HG03378 (cell line): ENCODE measurements at regions not wholly inside any gene's neighbourhood (a gene's known extent, or its start where the extent isn't known, plus 50 kb on each side); places are given as distances from the start of the nearest gene placed in this dataset.

Source experiments
- ATAC-seq: cut with Tn5 transposase; IDR thresholded peaks from one replicate; pipeline ENCODE4 v1.9.1; 2021; ENCODE audit warnings: mild to moderate bottlenecking, moderate library complexity; ENCODE audit not compliant: unreplicated experiment

DNA sequence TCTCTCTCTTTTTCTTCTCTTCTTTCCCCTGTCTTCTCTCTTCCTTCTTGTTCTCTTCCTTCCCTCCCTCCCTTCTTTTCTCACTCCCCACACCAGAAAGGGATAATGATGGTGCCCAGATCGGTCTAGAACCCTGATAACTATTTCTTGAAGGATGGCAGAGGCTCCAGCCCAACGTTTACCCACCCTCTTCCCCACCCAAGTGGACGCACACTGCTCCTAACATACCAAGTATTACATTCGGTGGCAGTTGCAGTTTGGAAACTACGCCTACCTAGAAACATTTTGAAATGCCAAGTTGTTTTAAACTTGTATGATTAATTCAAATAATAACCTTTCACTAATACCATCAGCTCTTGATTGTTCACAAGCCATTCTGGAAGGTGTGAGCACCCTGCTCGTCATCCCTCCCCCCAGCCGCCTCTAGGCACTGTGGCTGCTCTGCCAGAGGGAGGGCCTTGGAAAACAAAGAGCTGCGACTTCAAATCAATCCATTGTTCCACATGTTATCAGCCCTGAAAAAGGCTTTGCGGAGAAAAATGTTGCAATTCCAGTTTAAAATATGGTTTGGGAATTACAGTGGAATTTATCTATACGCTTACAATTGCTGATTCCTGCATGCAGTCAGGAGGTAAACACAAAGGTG is 1017.5 kb upstream of the TENM3 start:
- ATAC-seq: no peak

DNA sequence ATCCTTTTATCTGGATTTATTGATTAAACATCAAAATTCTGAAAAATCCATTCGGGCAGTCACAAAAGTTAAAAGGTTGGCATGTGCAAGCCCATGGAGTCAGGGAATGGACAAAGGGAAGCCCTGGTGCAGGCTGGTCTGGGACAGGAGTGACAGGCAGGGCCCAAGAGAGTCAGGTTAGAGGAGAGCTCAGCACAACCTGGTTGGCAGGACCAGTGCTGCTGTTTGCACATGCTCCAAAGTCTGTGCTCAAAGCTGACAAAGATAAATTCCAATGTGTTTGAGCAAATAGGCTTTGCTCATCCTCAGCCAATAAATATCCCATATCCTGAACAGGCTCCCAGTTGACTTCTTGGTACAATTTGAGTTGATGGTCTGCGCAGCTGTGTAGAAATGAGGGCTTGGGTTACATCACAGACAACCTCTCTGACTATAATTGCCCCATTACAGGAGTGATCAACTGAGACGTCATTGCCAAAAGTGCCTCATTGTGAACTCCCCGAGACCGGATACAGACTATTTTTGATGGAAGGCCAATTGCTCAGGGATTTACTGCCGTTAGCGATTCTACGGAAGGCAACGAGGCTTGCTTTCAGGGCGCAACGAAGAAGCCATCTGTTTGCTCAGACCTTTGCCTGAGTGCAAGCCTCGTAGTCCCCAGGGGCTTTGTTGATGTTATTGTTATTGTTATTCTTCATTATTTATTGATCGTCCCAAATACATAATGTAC is 1008.1 kb upstream of the TENM3 start:
- ATAC-seq: no peak

DNA sequence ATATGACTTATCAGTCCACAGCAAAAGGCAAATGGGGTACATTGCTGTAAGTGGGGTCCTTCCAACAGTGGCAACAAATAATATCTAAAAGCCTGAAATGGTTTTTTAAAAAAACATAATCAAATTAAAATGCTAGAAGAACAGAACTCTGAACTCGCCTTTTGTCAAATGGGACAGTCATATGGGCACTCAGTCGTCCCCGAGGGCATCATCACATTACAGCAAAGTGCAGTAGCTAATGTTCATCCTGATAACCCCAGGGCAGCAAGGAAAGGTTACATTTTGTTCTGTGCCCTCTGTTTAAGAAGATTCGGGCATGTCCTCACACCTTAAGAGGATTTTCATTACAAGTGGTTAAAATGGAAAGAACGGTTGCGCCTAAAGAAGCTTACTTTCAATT is 997.9 kb upstream of the TENM3 start:
- ATAC-seq: no peak

DNA sequence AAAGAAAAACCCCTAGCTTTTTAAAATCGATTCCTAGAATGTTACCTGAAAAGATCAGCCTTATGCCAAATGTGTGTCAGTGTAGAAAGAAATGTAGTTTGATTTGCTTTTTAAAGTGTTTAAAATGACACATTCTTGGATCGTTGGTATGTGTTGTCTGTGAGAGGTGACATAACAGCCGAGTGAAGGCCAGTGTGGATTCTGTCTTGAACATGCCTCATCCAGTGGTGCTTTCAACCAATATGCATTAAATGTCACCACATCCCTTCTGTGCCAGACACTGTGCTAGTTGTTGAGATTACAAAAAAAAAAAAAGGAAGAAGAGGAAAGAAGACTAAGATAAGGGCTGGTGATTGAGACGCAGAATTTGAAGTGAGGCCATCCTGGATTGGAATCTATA is 994.2 kb upstream of the TENM3 start:
- ATAC-seq: no peak

DNA sequence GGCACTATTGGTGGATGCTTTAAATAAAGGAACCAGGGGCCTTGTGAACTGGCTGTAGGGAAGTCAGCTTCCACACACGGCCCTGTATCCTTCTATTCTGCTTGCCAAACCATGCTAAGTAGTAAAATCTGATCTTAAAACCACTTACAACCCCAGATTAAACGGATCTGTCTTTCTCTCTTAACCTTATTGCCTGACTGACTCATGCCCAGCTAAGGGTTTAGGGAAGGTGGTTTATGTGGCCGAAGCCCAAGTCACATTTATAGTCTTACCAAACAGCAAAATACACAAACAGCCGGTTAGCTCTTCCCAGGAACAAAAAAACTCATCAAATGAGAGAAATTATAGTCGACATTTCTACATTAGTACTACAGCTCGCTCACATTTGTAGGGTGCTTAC is 988.4 kb upstream of the TENM3 start:
- no peak for ATAC-seq

DNA sequence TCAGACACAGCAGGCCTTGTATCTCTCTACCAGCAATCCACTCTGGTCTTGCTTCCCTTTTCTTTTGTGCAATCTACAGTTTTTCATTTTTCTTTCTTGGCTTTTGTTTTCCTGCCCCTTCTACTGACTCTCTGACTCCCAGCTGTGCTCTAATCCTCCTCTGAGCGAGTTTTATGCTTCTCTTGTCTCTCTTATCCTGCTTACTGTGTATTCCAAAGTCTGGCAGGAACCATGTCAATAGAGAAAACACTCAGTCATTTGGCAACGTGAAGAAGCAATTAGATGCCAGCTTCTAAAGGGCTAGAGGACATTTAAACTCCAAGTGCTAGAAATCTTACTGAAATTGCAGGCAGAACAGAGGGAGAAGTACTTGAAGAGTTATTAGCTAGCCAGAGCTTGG is 984.6 kb upstream of the TENM3 start:
- ATAC-seq: no peak

DNA sequence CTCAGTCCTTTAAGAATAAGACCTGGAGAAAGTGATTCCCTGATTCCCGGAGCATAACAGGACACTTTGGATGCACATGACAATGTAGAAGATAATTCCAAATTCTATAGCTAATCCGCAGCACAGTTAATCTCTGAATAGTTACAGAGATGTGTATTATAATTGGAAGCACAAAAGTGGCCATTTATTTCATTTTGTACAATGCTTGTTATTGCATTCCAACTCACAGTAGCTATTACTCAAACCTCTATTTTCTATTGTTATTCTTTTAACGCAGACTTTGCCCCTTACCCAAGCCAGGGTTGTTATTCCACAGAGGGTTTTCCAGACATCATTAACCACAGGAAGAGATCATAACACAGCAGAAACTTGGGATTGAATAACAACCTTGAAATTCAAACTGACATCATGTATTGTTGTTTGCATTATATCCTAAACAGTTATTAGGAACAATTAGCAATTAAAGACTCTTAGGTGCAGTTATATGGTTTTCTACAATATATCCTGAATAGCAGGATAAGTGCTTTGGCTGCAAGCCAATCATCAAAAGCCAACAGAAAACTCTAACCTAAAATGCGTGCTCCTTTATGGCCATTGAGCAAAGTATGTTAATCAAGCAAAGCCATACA is 984.0 kb upstream of the TENM3 start:
- no peak for ATAC-seq

DNA sequence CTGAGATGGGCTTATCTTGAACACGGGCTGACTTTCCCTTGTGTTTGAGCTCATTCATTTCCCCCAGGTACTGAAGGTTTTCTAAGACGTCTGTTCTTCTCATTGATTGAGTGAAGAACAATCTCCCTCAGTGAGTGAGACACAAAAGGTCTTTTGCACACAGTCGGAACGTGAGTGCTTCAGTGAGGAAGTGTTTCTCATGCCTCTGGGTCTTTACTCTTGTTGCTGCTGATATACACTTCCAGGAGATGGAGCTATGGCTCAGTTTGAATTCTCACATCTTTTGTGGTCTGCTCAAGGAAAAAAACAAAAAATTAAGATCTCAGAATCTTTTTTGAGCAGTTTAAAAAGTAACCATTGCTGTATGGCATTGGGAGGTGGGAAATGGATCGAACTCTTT is 981.9 kb upstream of the TENM3 start:
- ATAC-seq: no peak

DNA sequence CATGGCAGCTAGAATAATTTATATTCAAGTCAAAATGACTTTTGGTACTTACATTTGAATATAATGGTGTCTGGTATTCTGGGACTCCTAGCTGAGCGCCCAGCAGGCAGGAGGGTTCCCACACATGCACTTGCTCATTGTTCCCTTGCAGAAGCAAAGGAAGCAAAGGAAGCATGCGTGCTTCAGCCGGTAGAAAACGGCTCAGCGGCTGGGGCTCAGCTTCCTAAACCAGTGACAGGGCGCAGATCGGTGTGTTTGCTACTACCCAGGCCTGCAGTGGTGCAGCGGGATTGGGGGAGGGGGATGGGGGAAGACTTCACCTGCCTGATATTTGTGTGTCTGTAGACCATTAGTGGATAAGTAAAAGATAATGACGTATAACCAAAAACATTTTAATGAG is 978.3 kb upstream of the TENM3 start:
- no peak for ATAC-seq

DNA sequence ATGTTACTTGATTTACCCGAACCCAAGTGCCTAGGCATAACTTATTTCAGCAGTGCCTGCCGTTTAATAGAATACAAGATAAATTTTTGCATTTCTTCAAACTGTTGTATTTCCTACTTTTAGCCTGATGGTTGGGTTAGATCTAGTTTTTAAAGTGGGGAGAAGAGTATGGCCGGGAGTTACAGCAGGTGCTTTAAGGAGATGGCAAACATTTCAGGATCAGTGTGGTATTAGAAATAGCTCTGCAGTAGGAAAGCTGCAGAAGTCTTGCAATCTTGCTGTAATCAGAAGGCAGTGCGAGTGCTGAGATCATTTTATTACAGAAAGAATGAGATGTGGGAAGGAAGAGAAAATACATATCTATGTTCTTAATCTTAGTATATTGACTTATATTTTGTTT is 977.8 kb upstream of the TENM3 start:
- ATAC-seq: no peak

DNA sequence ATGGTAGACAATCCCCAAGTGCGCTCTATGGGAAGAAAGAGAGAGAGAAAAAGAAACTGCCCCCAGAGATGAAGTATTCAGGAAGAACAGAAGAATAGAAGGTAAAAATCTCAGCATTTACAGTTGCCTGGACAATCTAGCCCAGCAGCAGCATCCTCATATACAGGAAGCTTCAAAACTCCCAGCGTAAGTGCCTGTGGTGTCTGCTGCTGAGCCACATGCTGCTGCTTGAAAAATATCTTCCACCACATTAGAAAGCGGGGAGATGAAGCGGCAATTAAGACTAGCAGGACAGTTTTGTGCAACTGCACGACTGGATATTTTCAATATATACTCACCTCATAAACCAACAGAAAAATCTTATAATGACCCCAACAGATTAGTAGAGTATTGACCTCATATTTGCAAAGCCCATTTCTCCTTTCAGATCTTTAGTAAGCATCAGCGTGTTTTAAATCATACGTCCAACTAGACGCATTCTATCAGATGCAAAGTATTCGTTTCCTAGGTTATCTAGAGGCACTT is 972.0 kb upstream of the TENM3 start:
- ATAC-seq: no peak

DNA sequence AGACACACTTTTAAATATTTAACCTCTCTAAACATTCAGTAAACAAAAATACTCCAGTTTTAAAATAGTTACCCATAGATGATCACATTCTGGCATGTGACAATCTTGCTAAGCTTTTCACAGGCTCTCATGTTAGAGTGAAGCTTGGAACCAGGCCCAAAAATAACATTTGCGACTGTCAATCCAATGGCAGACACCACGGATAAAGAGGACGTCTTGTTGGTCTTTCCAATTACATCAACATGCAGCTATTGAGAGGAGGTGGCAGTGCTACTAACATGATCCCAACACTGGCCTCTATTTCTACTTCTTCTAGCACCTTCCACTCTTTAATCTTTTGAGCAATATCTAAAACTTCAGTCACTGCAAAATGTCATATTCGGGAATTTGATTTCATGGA is 970.8 kb upstream of the TENM3 start:
- ATAC-seq: no peak

DNA sequence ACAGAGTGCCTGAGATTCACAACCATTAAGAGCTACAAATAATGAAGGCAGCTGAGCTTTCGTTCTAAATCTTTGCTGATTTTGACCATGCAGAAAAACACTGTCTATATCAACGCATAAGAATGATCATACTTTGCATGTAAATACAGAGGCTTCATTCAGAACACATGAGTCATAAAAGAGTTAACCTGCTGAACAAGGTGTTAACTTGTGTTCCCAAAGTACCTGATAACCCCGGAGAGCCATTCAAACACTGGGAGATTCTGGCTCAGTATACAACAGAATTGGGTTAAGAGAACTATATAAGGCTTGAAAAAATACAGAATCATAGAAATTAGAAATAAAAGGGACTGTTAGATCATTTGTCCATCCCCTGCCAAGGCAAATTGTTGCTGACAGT is 964.3 kb upstream of the TENM3 start:
- ATAC-seq: no peak

DNA sequence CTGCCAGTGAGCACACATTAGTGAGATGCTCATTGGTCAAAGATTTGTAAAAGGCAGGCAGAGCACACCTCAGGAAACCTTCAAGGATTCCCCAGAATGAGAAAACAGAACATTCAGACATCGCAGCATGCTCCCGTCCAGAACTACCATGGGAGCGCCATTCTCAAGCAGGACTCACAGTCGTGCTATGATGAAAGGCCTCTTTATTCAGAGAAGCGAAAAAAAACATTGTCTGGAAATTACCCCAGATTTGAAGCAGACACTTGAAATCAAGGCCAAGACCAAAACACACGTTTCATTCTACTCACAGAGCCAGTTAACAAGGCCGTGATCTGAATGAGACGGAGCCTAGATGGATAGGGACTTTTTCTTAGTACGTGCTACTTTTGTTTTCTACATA is 961.8 kb upstream of the TENM3 start:
- no peak for ATAC-seq

DNA sequence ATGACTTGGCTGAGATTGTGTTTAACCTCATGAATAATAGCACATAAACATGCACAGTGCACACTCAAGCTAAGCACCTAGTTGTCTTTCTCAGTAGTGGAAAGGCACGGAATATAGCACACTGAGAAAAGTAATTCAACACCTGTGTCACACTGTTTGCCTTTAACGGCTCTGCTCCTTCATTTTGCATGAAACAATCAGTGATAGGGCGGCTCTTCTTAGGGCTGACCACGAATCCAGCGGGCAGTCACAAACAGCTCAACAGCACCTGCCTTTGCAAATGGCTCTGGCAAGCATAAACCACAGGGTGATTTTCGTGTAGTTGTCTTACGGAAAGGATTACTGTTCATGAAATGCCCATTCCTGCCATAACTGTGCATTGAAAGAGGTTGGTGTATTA is 954.0 kb upstream of the TENM3 start:
- ATAC-seq: no peak

DNA sequence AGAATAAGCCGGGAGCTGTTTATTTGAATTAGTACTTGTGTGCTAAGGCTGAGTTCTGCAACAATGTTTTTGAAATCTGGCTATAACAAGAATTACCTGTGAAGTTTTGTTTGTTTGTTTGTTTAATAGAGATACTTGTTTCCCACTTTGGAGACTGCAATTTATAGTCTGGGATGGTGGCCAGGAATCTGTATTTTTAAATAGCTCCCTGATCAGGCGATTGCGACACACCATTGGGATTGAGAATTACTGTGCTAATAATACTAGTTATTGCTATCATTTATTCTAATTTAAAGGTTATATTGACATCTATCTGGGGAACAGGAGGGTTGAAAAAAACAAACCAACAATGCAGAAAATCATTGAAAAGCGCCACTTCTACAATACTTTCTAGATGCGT is 951.6 kb upstream of the TENM3 start:
- ATAC-seq: no peak

DNA sequence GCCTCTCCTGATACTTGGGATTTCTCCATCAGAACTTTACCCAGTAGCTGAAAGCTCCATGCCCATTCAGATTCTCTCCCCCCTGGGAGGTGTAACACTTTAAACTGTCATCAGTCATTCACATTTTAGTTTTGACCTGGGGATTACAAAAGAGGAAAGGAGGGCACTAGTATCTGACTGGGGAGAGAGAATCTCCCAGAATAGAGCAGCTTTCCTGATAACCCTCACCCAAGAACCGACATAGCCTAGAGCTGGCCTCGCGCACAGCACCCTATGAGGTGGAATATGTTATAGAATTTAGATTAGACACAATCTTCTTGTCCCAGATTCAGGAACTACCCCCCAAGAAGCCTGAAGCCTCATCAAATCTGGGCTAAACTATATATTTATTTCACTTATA is 950.2 kb upstream of the TENM3 start:
- ATAC-seq: no peak

DNA sequence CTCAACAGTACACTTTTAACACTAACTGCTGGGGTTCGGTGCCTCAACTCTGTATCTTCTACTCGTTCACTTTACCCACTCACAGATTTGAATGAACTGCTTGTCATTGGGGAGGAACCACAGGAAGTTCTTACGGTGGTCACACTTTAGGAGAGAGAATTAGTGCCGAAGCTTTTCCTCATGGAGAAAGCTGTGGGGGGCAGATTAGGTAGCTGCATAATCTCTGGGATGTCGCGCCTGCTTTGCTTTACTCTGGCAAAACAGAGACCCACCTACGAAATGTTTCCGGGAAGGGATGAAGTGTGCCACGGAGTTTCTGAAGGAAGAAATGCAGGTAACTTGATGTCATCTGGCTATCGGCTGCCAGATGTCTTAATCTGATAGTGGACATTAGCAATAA is 949.7 kb upstream of the TENM3 start:
- ATAC-seq: no peak

DNA sequence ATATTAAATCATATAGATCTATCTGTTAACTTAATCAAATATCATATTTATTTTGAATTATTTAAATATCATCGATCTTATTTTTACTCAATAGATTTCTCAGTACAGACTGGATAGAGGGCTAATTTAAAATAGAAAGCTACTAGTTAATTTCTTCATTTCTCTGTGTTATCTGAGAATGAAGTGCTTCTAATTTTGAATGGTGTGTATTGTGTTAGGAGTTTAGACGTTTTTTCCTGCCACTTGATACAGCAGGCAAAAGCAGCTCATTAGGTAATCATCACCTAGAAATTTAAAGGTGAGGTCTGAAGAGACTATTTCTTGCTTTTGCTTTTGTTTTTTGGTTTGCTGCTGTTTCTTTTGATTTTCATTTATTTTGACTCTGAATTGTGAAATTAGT is 948.8 kb upstream of the TENM3 start:
- ATAC-seq: no peak

DNA sequence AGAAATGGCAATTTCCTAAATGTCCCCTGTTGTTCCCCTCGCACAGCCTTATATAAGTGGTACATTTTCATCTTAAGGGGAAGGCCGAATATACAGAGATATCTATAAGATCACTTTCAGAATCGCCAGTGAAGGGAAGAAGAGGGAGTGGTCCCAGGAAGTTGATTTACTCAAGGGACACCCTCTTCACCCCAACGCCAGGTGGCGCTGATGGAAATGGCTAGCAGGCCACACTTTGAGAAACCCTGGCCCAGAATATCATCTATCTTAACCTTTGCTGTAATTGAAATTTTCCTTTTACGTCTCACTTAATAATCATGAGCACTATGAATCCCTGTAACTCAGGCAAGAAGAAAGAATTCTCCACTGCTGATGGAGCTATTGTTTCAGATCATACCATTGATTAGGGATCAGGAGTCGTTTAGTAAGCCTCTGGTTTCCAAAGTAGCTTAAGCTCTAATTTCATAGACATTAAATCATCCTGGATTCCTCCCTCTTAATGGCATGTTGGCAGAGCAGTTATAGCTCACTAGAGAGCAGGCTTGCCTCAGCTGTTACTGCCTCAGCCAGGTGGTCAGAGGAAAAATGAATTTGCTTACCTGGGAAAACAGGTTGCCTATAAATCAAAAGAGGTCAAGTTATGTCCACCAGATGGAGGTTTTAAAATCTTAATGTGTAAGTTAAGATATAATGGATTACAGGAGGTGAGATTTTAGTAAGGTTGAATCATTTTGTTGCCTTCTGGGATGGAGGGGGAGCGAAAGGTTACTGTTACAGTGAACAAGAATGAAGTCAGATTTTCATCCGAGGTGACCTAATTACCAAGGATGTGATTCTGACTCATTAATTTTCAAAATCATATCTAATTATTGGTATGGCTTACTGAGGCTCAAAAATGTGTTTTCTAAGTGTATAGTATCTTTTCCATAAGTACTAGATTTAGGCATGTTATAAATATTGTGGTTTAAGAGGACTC is 941.2 kb upstream of the TENM3 start:
- ATAC-seq: no peak

DNA sequence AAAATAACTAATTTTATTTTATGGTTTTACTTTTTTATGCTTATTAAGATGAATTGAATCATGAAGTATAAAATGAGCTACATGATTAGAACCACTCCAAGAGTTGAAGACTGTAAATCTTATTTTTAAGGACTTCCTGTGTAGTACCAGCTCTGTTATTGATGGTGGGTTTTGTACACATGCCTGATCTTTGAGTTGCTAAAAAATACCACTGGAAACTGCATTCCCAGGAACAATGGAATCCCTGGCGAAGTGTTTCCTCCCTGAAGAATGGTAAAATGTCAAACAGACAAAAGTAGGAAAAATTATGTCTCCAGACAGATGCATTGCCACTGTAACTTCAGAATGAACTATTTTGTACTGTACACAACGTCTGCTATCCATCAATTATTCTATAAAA is 935.4 kb upstream of the TENM3 start:
- no peak for ATAC-seq
